Right ventricle myocardium superior (tissue), 1 donor: ENCODE measurements at regions not wholly inside any gene's neighbourhood (a gene's known extent, or its start where the extent isn't known, plus 50 kb on each side); places are given as distances from the start of the nearest gene placed in this dataset.

ENCODE experiments used
- ATAC-seq: fragments of 200-7000 bp; cut with Tn5 transposase; one replicate; pipeline ENCODE4 v1.9.1; 2020; ENCODE audit warnings: mild to moderate bottlenecking; ENCODE audit not compliant: poor library complexity
- DNase-seq: peaks from one replicate; pipeline ENCODE4 v3.0.0-alpha.2; 2020
- intact Hi-C: fragments of 100-400 bp; cut with DNase I; formaldehyde crosslinking; loops from one replicate; pipeline ENCODE4 v1.11.2; 2022
- donor health status: DM: no; HTN: yes; CAD: no; lungs with severe emphysema.

DNA sequence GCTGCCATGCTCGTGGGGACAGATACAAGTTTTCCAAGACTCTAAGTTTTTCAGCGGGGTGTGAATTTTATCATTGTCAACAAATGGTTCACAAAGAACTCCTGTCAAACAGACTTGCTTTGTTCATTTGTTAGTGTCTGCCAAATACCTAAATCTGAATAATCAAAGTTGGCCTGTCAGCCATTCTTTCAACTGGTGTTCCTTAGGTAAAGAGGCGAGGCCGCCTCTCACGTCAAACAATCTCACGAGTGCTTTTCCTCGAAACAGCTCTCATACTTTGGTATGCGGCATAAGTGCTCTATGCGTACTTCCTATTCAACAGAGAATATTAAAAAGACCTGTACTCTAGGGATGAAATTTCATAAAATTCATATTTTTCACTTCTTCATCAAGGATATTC lies 51.4 kb upstream of the KANK4 start:
- intact Hi-C loops: no loop called here

DNA sequence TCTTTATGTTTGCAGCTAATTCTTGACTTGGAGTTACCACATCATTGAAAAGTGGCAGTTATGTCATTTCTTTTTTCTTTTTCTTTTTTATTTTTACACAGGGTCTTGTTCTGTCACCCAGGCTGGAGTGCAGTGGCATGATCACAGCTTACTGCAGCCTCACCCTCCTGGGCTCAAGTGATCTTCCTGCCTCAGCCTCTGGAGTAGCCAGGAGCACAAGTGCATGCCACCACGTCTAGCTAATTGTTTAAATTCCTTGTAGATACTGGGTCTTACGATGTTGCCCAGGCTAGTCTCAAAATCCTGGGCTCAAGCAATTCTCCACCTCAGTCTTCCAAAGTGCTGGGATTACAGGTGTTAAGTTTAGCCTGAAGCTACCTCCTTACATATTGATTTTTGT lies 52.1 kb upstream of the KANK4 start:
- DNase-seq (no peak), ATAC-seq (no peak)
- intact Hi-C loops: no loop called here

More for the DNA sequence above, 51.4 kb upstream of the KANK4 start:
- no peak for ATAC-seq
- DNase-seq: no peak

DNA sequence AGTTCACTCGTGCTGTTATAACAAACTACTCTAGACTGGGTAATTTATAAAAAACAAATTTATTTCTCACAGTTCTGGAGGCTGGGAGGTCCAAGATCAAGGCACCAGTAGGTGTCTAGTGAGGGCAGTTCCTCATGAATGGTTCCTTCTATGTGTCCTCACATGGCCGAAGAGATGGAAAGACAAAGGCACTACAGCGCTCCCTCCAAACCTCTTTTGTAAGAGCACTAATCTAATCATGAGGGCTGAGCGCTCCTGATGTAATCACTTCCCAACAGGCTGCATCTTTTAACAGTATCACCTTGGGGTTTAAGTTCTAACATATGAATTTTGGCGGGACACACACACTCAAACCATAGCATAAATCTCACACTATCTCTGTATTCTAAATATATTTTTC lies 54.0 kb upstream of the KANK4 start:
- DNase-seq (no peak), ATAC-seq (no peak)
- intact Hi-C loops: no loop called here

DNA sequence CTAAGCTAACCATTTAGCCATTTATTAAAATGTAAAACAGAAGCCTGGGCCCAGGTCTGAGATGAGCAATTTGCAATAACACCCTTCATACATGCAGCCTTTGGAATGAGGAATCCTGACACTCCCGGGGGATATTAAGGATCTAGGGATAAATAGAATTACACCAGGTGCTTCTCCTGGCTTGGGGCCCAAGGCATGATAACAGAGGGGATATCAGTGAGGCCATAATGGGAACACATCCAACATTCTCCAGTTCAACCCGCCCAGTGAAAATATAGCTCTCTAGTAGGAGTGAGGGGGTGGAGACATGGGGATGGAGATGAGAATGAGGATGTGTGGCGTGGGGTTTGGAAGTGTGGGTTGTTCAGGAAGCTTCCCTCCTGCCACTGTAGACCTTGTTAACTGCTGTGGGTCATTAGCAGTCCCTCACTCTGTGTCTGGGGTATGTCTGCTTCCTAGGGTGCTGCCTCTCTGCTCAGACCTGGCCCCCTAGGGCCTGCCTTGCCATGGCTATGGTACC lies 57.9 kb upstream of the KANK4 start:
- intact Hi-C loops: no loop called here
- DNase-seq (no peak), ATAC-seq (no peak)

DNA sequence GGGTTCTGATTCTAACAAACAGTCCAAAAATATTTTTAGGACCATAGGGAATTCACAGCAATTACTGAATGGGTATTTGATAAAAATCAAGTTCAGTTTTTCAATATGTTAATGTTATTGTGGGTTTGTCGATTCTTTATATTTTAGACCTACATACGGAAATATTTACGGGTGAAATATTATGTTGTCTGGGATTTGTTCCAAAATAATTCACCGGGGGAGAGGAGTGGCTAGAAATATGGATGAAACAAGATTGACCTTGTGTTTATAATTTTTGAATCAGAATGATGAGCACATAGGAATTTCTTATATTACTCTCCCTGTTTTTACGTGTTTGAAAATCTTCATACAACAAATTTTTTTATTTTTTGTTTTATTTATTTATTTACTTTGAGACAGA lies 56.7 kb upstream of the USP1 start:
- DNase-seq (no peak), ATAC-seq (no peak)
- intact Hi-C loops: no loop called here

DNA sequence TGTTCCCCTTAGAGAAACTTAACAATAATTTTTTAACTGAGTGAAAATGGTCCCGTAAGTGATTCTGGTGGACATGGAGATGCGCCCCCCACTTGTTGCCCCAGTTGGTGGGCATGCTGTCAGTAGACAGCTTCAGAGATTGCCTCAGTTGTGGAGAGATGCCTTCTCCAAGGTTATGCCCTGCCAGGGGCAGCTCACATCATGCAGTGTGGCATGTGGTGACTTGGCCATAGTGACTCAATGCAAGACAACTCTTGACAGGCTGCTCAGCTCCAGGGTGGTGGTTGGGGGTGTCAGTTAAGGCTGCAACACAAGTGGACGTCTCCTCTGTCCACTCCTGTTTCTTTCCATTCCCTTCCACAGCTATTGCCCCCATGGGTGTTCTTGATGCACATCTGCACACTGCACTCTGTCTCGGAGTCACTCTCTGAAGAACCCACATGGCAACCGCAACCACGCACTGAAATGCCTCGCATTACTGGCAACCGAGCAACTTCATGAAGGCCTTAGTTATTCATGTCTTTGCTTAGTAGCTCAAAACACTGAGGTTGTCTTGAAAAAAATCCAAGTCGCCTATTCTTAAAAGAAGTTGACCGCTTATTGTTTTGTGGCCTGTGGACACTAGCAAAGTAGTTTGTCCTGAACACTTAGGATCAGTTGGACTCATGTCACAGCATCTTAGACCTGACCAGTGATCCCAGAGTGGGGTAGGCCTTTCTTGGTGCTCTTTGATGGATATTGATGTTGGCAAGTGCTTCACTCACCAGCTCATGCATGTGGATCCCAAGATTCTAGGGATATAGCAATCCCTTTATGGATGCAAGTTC lies 54.8 kb upstream of the USP1 start:
- ATAC-seq: no peak

DNA sequence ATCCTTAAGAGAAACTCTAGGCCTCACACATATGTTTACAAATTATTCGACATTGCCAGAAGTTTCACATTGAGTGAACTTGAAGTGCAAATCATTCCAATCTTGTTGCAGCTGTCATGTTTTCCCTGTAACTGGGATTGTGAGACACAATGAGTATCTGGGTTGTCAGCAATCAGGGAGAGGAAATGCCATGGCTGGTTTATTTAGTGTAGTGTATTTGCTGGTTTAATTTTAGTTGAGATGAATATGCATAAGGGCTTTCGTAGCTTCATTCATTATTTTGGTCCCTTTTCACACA lies 54.2 kb upstream of the USP1 start:
- DNase-seq (no peak), ATAC-seq (no peak)
- intact Hi-C loops: no loop called here

More for the DNA sequence above, 54.8 kb upstream of the USP1 start:
- intact Hi-C loops: no loop called here
- no peak for DNase-seq

DNA sequence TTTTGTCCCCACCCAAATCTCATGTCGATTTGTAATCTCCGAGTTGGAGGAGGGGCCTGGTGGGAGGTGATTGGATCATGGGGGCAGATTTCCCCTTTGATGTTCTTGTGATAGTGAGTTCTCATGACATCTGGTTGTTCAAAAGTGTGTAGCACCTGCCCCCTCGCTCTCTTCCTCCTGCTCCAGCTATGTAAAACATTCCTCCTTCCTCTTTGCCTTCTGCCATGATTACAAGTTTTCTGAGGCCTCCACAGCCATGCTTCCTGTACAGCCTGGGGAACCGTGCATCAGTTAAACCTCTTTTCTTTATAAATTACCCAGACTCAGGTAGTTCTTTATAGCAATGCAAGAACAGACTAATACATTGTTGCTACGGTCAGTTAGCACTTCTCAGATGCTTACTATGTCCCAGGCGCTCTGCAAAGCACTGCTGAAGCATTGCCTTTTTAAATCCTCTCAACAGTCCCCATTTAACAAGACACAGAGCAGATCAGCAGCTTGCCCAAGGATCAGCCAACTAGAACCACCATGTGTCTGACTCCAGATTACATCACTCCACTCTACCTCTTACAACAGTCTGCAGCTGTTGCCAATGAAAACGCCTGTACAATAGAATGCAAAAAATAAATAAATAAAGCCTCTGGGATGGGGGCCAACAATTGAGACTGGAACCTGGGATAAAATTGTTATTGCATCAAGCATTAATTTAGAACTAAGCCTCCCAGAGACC lies 52.4 kb upstream of the USP1 start:
- peak; percentile 43 for DNase-seq
- ATAC-seq: peak; percentile 93
- intact Hi-C loops: no loop called here

DNA sequence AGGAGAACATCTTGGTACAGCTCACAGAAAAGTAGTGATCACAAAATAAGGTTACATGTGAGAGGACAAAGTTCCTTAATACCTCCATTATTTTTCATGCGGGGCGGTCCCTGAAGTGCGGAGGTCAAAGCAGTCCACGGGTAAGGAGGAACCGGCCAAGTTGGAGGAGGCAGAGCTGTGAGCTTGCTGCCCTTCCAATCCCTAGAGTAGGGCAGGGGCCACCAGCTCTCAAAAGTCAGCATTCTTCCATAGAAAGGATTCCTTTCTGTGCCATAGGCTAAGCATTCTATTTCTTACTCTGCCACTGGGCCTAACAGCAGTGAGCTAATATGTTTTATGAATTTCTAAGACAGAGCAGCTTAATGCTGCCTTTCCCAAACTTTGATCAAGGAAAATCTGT lies 50.9 kb upstream of the USP1 start:
- ATAC-seq: no peak
- no peak for DNase-seq
- intact Hi-C loops: no loop called here

DNA sequence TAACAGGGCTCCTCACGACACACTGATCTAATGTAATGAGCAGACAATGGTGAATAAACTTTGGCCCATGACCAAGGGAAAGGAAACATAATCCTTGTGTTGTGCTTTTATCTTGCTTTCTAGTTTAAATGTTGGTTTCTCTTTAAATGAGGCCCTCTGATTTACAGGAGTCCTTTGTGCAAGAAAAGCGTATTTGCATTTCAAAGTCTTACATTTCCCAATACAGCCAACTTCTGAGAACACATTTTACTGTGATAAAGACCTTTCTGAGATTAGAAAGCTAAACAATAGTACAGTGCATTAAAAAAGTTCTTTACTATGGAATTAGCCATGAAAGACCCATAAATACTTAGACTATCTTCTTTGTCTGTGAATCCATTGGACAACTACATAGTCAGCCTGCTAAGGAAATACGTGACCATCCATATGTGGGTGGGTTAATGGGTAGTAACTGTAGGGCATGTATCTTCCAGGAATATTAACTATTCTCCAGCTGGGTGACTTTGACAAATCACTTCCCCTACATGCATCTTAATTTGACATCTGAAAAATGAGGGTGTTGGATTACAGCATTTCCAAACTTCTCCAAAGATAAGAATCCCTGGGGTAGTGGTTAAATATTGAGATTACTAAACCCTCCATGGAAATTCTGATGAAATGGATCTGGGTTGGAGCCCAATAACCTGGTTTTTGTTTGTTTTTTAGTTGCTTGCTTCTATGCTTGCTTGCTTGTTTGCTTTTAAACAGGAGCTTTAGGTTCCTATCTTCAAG lies 50.3 kb upstream of the USP1 start:
- ATAC-seq (no peak), DNase-seq (no peak)
- intact Hi-C loops: no loop called here
